GM18951 (cell line): ENCODE measurements at regions not wholly inside any gene's neighbourhood (a gene's known extent, or its start where the extent isn't known, plus 50 kb on each side); places are given as distances from the start of the nearest gene placed in this dataset.

ENCODE experiments used
- POLR2A ChIP-seq: IDR thresholded peaks from 4 replicates; pipeline ENCODE4 v1.6.1; 2011; ENCODE audit warnings: mild to moderate bottlenecking; ENCODE audit not compliant: insufficient read length, insufficient read depth; ENCODE audit errors: extremely low read depth
- in situ Hi-C: fragments of 300-500 bp; cut with MboI; formaldehyde crosslinking; loops from one replicate; pipeline ENCODE4 v1.12.0; 2022; ENCODE audit warnings: low sequenced_read_pairs, mixed read lengths, inconsistent platforms; ENCODE audit not compliant: unreplicated experiment

DNA sequence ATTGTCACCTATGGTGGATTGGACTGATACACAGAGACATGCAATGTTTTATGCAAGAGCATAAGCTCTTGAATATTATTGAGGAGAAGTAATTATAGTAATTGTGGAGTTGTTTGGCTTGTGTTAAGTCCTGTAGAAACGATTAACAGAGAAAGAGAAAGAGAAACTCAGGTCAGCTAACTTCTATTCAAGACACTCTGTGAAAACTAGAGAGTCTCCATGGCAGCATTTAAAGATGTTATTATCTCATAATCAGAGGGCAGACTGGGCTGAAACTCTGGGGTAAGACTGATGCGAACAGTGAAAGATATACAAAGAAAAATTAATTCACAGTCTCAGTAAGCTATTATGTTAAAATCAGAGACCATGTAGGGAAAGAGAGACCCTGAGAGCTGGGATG lies 625.7 kb downstream of the FAT4 start:
- in situ Hi-C loops, result no loop called here

DNA sequence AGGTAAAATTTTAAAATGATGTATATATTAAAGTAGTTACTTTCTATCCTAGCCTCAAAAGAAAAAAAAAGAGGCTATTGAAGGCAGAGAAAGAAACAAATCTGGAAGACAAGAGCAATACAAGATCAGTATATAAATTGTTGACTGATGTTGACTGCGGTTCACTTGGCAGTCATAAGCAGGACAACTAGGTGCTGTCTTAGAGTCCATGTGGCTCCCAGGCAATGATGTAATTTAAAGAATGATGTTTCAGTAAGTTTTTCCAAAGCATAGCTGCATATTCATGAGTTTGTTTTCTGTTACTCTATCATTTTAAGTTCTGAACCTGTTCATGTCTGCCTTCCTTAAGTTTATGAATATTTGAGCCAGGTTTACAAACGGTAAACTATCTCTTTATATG lies 630.2 kb downstream of the FAT4 start:
- TF ChIP-seq POLR2A, result no peak
- in situ Hi-C loops, result no loop called here

More for the DNA sequence above, 625.7 kb downstream of the FAT4 start:
- no peak for TF ChIP-seq POLR2A

DNA sequence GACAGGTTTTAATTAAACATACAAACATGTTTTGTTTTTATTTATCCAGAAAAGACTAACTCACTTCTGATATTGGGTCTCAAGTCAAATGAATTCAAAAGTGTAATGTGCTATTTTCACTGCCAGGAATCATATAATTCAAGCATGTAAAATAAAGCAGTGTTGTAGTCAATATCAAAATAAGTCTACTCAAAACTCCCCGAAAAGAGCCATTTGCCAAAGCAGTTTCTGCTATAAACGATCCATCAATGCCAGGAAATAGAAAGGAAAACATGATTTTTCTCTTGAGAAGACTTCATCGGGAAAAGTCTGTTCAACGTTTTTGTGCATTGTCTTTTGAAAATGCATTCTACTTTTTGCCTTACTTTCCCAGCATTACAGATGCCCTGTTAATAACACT lies 633.3 kb downstream of the FAT4 start:
- TF ChIP-seq POLR2A, result no peak

DNA sequence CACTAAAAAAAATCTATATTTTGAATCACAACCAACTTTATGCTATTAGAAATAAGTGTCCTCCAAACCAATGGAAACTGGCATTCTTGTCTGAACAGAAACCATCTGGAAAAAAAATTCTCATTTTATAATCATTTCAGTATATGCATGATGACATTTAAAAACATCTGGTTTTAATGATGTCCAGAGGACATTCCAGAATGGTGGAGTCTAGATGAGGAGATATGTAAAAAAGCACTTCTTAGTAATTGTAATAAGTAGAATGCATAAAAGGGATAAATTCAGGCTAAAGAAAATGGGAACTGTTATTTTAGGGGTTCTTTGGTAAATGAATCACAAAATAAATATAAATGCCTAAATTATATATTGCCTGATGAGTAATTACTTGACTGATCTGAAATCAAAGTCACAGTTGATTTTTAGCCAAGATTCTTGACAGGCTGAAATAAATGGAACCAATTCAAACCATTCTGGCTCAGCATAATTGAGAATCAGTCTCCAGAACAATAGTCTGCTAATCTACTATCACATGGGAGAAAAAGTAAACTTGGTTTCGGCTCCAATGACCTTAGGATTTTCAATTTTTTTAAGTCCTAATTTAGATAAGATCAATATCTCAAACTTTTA lies 636.6 kb downstream of the FAT4 start:
- TF ChIP-seq POLR2A, result no peak
- in situ Hi-C loops, result no loop called here

More for the DNA sequence above, 633.3 kb downstream of the FAT4 start:
- in situ Hi-C loops, result no loop called here

DNA sequence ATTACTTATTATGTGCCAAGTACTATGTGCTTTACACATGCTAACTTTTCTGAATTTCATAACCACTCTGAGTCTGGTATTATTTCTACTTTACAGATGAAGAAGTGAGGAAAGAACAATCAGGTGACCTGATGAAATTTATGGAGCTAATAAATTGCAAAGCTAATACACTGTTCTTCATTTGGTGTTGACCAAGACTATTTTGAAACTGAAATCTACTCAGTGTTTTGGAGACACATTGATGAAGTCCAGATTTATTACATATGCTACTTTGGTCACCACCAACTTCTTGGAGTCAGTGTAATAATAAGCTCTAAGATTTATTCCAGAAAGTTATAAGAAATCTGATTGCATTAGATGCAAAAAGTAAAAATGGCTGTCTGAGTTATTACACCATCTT lies 637.9 kb downstream of the FAT4 start:
- in situ Hi-C loops, result no loop called here
- TF ChIP-seq POLR2A, result no peak

DNA sequence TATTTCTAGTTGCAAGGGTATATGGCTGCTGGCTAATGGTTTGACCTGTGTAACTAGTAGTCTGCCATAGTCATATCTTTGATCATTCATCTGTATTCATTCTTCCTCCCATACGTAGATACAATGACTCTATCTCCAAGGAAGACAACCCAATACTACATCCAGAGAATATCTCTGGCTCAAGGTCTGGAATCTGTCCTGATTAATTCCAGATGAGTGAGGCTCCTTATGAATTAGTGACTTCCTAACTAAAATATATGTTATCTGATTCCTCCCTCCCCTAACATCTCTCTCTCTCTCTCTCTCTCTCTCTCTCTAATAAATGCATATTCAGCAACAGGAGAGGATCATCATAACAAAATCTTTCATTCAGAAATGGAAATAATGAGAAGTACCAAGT lies 641.5 kb downstream of the FAT4 start:
- in situ Hi-C loops, result no loop called here
- no peak for TF ChIP-seq POLR2A

DNA sequence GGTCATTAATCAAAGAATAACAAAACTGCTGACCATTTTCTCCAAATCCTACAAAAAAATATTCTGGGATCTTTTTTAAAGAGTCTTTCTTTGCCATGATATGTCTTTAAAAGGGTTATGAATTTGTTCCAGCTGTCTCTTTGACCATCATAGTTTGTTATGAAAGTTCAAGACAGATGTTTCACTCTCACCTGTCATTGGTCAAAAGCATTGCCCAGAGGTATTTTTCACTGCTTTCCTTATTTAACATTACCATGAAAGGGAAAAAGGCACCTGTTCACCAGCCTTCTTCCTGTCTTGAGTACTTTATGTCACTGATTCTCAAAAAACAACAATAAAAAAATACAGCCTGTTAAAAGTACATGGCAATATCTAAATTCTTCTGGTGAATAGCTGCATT lies 643.8 kb downstream of the FAT4 start:
- in situ Hi-C loops, result no loop called here
- no peak for TF ChIP-seq POLR2A

DNA sequence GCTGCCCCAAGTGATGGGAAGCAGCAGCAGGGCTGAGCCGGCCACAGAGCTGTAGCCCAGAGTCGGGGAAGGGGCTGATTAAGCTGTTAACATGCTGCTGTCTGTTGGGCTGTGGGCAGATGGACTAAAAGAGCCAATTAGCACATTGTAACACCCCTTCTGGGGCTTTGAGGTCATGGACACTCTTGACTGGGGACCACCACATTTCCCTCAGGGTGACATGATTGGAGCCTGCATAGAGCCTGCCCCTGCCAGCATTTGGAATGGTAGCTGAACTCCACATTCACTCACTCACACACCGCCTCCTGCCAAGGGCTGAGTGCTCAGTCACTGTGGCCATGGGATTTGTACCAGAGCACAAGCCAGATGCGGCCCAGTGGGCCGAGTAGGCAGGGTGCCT lies 646.9 kb downstream of the FAT4 start:
- TF ChIP-seq POLR2A, result no peak
- in situ Hi-C loops, result no loop called here

DNA sequence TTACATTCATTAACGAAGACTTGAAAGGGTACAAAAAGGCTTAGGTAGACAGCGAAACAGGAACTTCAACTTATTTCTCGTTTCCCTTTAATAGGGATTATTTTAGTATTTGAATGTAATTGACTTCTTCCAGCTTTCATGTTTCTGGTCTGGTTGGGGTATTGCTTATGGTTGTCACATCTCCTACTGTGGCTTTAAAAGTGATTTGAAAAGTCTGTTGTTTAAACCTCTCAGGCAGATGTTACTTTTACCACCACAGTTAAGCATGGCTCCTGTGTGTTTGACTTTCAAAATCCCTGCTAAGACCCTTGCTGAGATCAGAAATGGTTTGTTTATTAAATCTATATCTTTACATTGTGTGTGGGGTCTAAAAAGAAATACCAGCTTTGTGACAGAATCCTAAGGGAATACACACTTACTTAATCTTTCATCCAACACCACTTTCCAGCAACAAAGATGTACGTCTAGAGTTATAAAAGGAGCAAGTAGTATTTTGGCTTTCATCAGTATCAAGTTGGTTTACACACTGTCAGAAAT lies 661.2 kb downstream of the FAT4 start:
- TF ChIP-seq POLR2A, result no peak
- in situ Hi-C loops, result no loop called here

DNA sequence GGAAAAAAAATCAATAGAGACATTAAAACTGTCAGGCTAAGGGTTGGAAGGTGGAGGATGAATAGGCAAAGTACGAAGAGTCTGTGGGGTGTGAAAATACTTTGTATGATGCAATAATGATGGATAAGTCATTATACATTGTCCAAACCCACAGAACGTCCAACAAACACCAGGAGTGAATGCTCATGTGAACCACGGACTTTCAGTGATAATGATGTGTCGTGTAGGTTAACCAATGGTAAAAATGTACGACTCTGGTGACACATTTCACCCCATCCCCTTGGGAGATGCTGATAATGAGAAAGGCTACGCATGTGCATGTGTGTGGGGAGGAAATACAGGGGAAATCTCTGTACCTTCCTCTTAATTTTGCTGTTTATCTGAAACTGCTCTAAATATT lies 665.2 kb downstream of the FAT4 start:
- in situ Hi-C loops, result no loop called here

DNA sequence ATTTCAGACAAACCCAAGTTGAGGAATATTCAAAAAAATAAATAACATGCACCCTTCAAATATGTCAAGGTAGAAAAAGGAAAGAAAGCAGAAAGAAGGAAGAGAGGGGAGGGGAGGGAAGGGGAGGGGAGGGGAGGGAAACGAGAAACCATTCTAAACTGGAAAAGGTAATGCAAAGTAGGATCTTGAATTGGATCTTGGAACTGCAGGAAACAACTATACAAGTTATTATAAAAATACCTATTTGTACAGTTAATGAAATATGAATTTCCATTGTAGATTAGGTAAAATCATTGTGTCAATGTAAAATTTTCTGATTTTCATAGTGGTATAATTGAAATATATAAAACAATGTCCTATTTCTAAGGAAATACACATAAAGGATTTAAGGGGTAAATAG lies 668.4 kb downstream of the FAT4 start:
- in situ Hi-C loops, result no loop called here
- TF ChIP-seq POLR2A, result no peak

More for the DNA sequence above, 665.2 kb downstream of the FAT4 start:
- TF ChIP-seq POLR2A, result no peak

DNA sequence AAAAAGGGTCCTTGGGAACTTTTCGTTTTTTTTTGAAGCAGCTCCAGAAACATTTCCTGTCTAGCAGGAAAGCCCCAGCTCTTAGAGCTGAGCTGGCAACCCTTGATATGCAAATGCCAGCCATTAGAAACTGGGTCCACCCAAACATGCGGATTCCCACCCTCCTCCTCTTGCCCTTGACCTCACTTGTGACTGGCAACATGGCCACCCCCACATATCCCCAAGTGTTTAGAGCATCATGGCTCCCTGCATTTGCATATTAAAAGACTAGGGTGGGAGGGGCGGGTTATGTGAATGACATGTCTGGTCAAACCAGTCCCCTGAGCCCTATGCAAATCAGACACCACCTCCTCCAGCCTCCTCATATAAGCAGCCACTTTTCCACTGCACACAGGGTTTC lies 671.1 kb downstream of the FAT4 start:
- no peak for TF ChIP-seq POLR2A
- in situ Hi-C loops, result no loop called here

DNA sequence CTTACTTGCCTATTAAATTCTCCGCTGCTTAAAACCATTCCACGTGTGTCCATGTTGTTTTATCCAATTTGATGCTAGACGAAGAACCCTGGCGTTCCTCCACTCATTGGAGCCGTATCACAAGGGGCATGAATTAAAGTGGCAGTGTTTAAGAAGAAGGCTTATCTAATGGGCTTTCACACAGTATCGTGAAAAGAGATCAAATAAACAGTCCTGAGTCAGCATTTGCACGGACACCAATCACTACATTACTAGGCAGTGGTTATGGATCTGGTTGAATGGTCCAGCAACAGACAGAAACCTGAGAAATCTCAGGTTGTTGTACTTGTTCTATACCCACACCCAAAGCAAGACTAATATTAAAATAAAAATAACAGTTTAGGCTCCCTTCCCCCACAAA lies 671.6 kb downstream of the FAT4 start:
- no peak for TF ChIP-seq POLR2A
- in situ Hi-C loops, result no loop called here

DNA sequence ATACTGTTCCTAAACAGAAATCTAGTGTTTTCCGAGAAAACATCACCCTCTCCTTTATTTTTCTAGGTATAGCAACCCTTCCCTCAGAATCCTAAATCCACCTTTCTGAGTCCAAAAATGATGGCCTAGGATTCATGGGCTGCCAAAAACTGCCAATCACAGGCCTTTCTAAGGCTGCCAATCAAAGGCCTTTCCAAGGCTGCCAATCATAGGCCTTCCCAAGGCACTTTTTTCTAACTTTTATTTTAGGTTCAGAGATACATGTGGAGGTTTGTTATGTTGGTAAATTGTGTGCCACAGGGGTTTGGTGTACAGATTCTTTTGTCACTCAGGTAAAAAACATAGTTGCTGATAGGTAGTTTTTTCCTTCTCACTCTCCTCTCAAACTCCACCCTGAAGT lies 673.7 kb downstream of the FAT4 start:
- in situ Hi-C loops, result no loop called here
- no peak for TF ChIP-seq POLR2A

DNA sequence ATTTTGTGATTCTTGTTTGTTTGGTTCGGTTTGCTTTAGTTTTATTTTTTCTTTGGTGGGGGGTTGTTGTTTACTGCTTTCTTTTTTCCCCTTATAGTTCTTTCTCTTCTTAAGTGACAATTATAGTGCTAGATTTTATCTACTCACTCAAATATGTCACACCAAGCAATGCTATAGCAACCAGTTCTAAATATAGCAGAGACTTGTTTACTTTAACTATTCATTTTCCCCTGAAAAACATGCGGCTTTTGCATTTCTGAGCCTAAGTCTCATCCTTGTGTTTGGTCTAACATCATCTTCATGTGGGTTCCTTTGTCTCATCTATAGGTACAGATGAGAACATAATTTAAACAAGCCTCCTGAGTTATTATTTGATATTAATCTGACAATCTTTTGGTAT lies 676.6 kb downstream of the FAT4 start:
- no peak for TF ChIP-seq POLR2A
- in situ Hi-C loops, result no loop called here
